ENCODE measurements at regions not wholly inside any gene's neighbourhood (a gene's known extent, or its start where the extent isn't known, plus 50 kb on each side); places are given as distances from the start of the nearest gene placed in this dataset.

GRCh38 chr11:113553915-113554314 is 78.7 kb upstream of the DRD2 start:
- no peak for DNase-seq (ENCODE audit: low read depth)

GRCh38 chr11:113553235-113553634 is 78.0 kb upstream of the DRD2 start:
- peak; percentile 99 for DNase-seq (ENCODE audit: low read depth)

GRCh38 chr11:113552271-113552670 is 77.1 kb upstream of the DRD2 start:
- no peak for DNase-seq (ENCODE audit: low read depth)

- no peak for DNase-seq (ENCODE audit: low read depth)
Measured at GRCh38 chr11:113551645-113552044, 76.4 kb upstream of the DRD2 start.

GRCh38 chr11:113549611-113550578 is 74.7 kb upstream of the DRD2 start:
- no peak for DNase-seq (ENCODE audit: low read depth)

GRCh38 chr11:113549061-113549460 is 73.9 kb upstream of the DRD2 start:
- no peak for DNase-seq (ENCODE audit: low read depth)

- no peak for DNase-seq (ENCODE audit: low read depth)
Measured at GRCh38 chr11:113547739-113548138, 72.5 kb upstream of the DRD2 start.

- peak; percentile 83 for DNase-seq (ENCODE audit: low read depth)
Measured at GRCh38 chr11:113546757-113547507, 71.7 kb upstream of the DRD2 start.

- DNase-seq (ENCODE audit: low read depth), result no peak
Measured at GRCh38 chr11:113542420-113542819, 67.2 kb upstream of the DRD2 start.

GRCh38 chr11:113540416-113541330 is 65.5 kb upstream of the DRD2 start:
- DNase-seq (ENCODE audit: low read depth), result no peak

- no peak for DNase-seq (ENCODE audit: low read depth)
Measured at GRCh38 chr11:113538451-113539412, 63.5 kb upstream of the DRD2 start.

GRCh38 chr11:113534625-113535024 is 59.4 kb upstream of the DRD2 start:
- DNase-seq (ENCODE audit: low read depth), result no peak

GRCh38 chr11:113533425-113533698 is 58.2 kb upstream of the DRD2 start:
- no peak for DNase-seq (ENCODE audit: low read depth)

- DNase-seq (ENCODE audit: low read depth), result peak; percentile 60
Measured at GRCh38 chr11:113532697-113533424, 57.7 kb upstream of the DRD2 start.

GRCh38 chr11:113531575-113532451 is 56.6 kb upstream of the DRD2 start:
- DNase-seq (ENCODE audit: low read depth), result no peak

GRCh38 chr11:113531083-113531482 is 55.9 kb upstream of the DRD2 start:
- DNase-seq (ENCODE audit: low read depth), result no peak

- DNase-seq (ENCODE audit: low read depth), result no peak
Measured at GRCh38 chr11:113529606-113530005, 54.4 kb upstream of the DRD2 start.

GRCh38 chr11:113528982-113529381 is 53.8 kb upstream of the DRD2 start:
- DNase-seq (ENCODE audit: low read depth), result peak; percentile 15

- DNase-seq (ENCODE audit: low read depth), result no peak
Measured at GRCh38 chr11:113526521-113526920, 51.3 kb upstream of the DRD2 start.
